ENCODE measurements at regions not wholly inside any gene's neighbourhood (a gene's known extent, or its start where the extent isn't known, plus 50 kb on each side); places are given as distances from the start of the nearest gene placed in this dataset.

DNA sequence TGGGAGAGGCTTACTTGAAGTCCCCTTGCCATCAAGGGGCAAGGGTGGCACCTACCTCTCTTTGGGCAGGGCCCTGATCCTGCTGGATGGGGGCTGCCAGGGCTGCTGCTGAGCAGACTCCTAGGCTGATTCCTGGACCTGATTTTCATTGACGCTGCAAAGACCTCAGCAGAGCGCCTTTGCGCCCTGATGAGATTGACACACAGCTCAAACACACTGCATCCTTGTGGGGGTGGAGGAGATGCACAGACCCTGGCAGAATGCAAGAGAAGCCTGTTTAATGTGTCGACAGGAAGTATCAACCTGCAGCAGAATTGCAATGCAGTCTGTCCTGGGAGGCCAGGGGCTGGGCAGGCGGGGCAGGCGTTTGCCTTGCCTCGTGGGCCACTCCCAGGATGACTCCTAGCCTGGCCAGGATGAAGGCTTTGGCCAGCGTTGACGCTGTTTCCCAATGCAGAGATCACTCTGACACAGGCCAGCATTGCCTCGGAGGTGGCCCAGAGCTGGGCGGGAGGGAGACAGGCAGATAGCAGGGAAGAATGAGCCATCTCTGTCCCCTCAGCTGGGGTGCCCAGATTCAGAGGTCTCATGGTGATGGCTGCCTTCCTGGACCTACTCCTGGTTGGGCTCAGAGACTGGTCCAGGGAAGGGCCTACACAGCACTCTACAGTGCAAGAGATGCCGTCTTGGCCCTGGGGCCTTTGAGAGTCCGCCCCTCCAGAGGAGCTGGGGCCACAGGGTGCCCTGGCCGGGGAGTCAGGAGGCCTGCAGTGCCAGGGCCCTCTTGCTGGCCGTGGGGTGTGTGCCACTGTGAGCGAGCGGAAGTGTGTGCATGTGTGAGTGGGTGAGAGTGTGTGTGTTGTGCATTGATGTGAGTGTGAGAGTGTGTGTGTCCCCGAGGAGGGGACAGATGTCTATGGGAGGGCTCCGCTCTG lies 108.3 kb downstream of the KIF26A start:
- TF ChIP-seq POLR2A (IDR thresholded peaks at IDR 0.05; ENCODE audit: low read length) (no peak), GATA1 (IDR thresholded peaks at IDR 0.05; ENCODE audit: low read depth, low read length) (no peak)
- DNase-seq: no peak

GRCh38 chr14:104247336-104248202 lies 109.2 kb downstream of the KIF26A start:
- TF ChIP-seq POLR2A (IDR thresholded peaks at IDR 0.05; ENCODE audit: low read length) (no peak), GATA1 (IDR thresholded peaks at IDR 0.05; ENCODE audit: low read depth, low read length) (no peak)
- no peak for DNase-seq

DNA sequence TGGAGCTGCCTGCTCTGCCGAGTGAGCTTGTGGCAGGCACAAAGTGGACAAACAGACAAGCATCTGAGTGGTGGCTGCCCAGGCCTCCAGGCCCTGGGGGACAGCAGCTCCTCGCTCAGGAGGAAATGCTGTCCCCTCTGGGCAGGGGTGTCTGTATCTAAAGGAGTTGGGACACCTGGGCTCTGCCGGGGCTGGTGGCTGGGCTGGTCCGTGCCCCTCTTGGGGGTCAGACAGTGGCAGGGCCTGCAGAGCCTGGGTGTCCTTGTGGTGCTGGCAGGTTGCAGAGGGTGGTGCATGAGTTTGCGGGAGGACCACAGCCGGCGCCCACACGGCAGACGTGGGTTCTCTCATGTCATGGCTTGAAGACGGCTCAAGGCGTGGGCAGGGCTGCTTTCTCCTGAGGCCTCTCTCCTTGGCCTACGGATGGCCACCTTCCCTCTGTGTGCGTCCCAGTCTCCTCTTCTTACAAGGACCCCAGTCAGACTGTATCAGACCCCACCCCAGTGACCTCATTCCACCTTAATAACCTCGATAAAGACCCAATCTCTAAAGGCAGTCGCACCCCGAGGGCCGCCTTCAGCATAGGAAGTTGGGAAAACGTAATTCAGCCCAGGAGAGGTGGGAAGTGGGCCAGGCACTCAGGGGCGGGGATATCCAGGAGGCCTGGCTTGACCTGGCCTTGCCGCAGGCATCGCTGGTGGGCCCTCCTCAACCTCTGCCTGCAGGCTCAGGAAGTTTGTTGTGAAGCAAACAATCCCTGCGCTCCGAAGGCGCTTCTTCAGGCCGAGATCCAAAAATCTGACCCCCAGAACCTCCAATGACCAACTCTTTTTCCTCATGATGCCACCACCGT lies 110.0 kb downstream of the KIF26A start:
- no peak for TF ChIP-seq POLR2A (IDR thresholded peaks at IDR 0.05; ENCODE audit: low read length)
- TF ChIP-seq GATA1 (IDR thresholded peaks at IDR 0.05; ENCODE audit: low read depth, low read length): no peak
- DNase-seq: no peak

- no peak for TF ChIP-seq GATA1 (IDR thresholded peaks at IDR 0.05; ENCODE audit: low read depth, low read length)
- TF ChIP-seq POLR2A (IDR thresholded peaks at IDR 0.05; ENCODE audit: low read length): no peak
- DNase-seq: no peak
These were observed 110.7 kb downstream of the KIF26A start for GRCh38 chr14:104249089-104249488.

GRCh38 chr14:104249706-104250105 lies 111.3 kb downstream of the KIF26A start:
- no peak for DNase-seq
- TF ChIP-seq GATA1 (IDR thresholded peaks at IDR 0.05; ENCODE audit: low read depth, low read length) (no peak), POLR2A (IDR thresholded peaks at IDR 0.05; ENCODE audit: low read length) (no peak)

DNA sequence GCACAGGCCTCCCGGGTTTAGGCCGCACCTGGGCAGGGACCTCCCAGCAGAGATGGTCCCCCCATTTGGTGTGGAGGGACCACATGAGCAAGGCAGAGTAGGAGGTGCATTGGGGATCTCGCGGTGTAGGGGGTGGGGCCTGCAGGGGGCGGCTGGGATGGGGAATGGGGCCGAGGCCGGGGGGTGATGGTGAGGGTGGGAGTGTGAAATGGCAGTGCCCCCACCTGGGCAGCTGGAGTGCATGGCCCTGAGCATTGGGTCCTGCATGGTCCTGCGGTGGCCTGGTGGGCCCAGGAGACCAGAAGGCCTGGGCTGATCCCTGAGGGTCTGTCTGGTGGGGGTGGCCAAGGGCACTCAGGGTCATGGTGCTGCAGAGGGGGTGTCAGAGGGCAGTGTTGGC lies 111.8 kb downstream of the KIF26A start:
- TF ChIP-seq POLR2A (IDR thresholded peaks at IDR 0.05; ENCODE audit: low read length) (no peak), GATA1 (IDR thresholded peaks at IDR 0.05; ENCODE audit: low read depth, low read length) (no peak)
- no peak for DNase-seq

DNA sequence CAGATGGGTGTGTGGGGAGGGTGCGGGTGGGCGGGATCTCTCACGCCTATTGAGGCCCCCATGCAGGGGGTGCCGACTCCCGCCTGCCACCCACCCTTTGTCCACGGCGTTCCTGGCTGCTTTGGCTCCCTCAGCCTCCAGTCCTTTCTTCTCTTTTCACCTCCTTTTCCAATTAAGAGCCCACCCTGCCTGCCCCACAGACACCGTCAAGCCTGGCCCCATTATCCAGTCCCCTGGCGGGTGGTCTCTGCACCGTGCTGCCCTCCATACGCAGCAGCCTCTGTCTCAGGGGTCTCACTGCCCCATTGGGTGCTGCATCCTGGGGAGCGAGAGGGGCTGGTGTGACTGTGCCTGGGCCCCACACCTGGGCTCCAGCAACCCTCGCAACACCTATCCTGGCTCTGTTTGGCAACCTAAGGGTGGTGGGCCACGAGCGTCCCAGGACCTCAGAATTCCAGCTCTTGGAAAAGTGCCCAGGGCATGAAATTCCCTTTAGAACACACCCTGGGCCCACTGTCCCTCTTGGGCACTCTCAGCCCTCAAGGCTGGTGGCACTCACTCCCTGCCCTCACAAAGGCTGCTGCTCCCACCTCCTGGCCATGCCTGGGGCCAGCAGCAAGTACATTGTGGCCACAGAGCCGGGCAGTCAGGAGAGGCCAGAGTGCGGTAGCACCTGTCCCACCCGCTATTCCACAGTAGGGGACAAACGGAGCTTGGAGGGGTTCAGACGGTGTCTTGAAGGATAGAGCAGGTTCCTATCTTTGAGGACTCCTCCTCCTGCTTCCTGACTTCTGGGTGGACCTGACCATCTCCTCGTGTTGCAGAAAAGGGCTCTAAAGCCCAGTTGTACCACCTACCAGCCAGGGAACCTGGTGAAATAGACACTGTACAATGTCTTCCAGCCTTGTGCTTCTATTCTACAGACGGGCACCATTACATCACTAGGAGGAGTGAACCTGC lies 114.1 kb downstream of the KIF26A start:
- TF ChIP-seq POLR2A (IDR thresholded peaks at IDR 0.05; ENCODE audit: low read length) (no peak), GATA1 (IDR thresholded peaks at IDR 0.05; ENCODE audit: low read depth, low read length) (no peak)
- no peak for DNase-seq

GRCh38 chr14:104253223-104253822 lies 114.9 kb downstream of the KIF26A start:
- no peak for TF ChIP-seq GATA1 (IDR thresholded peaks at IDR 0.05; ENCODE audit: low read depth, low read length)

DNA sequence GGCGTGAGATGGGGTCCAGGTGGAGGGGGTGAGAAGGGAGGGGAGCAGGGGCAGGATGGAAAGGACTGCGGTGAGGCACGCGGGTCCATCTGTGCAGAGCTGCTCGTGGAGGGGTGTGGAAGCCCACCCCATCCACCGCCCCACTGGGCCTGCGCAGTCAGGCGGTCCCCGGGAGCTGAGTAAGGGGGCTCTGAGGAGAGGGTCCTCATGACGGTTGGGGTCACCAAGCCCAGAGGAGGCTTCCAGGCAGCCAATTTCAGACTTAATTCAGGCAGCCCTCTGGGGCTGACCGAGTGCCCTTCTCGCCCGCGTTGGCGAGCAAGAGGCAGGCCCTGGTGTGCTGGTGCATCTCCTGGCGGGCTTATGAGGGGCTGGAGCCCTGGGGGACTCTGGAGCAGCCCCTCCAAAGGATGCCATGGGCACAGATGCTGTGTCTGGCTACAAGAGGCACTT lies 115.5 kb downstream of the KIF26A start:
- no peak for TF ChIP-seq POLR2A (IDR thresholded peaks at IDR 0.05; ENCODE audit: low read length)
- TF ChIP-seq GATA1 (IDR thresholded peaks at IDR 0.05; ENCODE audit: low read depth, low read length): no peak
- no peak for DNase-seq

More at GRCh38 chr14:104253223-104253822, 114.9 kb downstream of the KIF26A start:
- DNase-seq: no peak

- no peak for TF ChIP-seq POLR2A (IDR thresholded peaks at IDR 0.05; ENCODE audit: low read length)
These were observed 116.5 kb downstream of the KIF26A start for GRCh38 chr14:104254735-104255400.

GRCh38 chr14:104256025-104256424 lies 117.6 kb downstream of the KIF26A start:
- no peak for TF ChIP-seq POLR2A (IDR thresholded peaks at IDR 0.05; ENCODE audit: low read length)
- no peak for TF ChIP-seq GATA1 (IDR thresholded peaks at IDR 0.05; ENCODE audit: low read depth, low read length)
- DNase-seq: no peak

More at GRCh38 chr14:104254735-104255400, 116.5 kb downstream of the KIF26A start:
- no peak for DNase-seq

Data from erythroblast (primary cell).